Right cardiac atrium (tissue), 5 donors: ENCODE measurements at regions not wholly inside any gene's neighbourhood (a gene's known extent, or its start where the extent isn't known, plus 50 kb on each side); places are given as distances from the start of the nearest gene placed in this dataset.

Source experiments
- ATAC-seq, 2 donors: fragments of 200-7000 bp; cut with Tn5 transposase; one replicate each; pipeline versions ENCODE4 v1.8.0 to v1.9.1; 2020; ENCODE audit warnings: moderate library complexity in 2 of 2, mild to moderate bottlenecking in 1 of 2
- DNase-seq, 3 donors: peaks; one replicate each; pipeline ENCODE4 v3.0.0-alpha.2; 2020
- H3K27ac ChIP-seq: one replicate; pipeline ENCODE4 v1.5.1; 2013; ENCODE audit warnings: mild to moderate bottlenecking, low read length, control low read depth, moderate library complexity
- H3K27me3 ChIP-seq: one replicate; pipeline ENCODE4 v1.6.1; 2013; ENCODE audit not compliant: control insufficient read depth, insufficient read depth
- H3K4me1 ChIP-seq: one replicate; pipeline ENCODE4 v1.6.1; 2013; ENCODE audit warnings: low read length; ENCODE audit not compliant: control insufficient read depth, insufficient read depth
- H3K4me3 ChIP-seq: one replicate; pipeline ENCODE4 v1.5.1; 2013; ENCODE audit warnings: low read length, control low read depth
- H3K9me3 ChIP-seq: one replicate; pipeline ENCODE4 v1.6.1; 2013; ENCODE audit warnings: low read length; ENCODE audit not compliant: control insufficient read depth
- WGBS: extraction: QIAGEN DNeasy Blood & Tissue Kit; methylation state at CpG from one replicate; pipeline ENCODE4 v1.1.7; 2013; 5-methylcytosine and 5-hydroxymethylcytosine counted together
- intact Hi-C, 4 donors: fragments of 100-400 bp; cut with DNase I; formaldehyde crosslinking; loops; one replicate each; pipeline versions ENCODE4 v1.11.0 to v1.14.0; 2022 to 2023
- donor health status: healthy with polysubstance abuse.
- donor health status: DM: no; HTN: yes; CAD: no.
- donor health status: DM: no; HTN: no; CAD: no.
- donor health status: DM: no; HTN: yes; CAD: no; lungs with severe emphysema.
- donor health status: DM: yes; HTN: yes; CAD: no.

DNA sequence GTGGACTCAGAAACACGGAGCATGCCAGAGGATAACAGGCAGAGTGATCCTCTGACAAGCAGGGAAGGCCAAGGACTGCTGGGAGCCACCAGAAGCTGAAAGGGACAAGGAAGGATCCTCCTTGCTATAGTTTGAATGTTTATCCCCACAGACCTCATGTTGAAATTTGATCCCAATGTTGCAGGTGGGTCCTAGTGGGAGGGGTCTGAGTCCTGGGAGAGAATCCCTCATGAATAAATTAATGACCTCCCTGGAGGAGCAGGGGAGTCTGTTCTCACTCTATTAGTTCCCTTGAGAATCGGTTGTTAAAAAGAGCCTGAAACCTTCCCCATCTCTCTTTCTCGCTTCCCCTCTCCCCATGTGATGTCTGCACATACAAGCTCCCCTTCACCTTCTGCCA, 124.4 kb downstream of the FBXO15 start:
- DNase-seq = no peak
- Histone ChIP-seq H3K4me3 (no peak overlapping the region), H3K9me3 (no peaks in the 10 kb centered on the region), H3K27ac (no peak overlapping the region), H3K27me3 (no peaks in the 10 kb centered on the region), H3K4me1 (no peaks in the 10 kb centered on the region)
- intact Hi-C loops = no loop called here
- WGBS = 38% methylated on average over 3 of the region's 3 CpGs
- no peak for ATAC-seq

DNA sequence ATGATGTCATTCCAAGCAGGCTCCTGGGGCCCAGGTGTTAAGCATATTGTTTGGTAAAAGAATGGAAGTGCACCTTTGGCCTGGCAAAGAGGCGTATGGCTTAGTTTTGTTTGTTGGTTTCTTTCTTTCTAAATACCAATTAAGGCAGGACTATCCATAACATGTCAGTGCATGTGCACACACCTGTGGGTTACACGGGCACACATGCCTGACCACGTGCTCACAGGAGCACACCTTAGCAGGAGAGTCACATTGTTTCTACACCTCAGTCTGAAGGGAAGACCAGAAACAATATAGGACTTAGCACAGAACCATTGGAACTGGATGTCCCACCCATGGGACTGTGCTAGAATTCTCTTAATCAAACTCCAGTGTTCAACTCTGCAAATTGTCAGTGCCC, 127.8 kb downstream of the FBXO15 start:
- H3K27me3 ChIP-seq = no peaks in the 10 kb centered on the region
- H3K9me3 ChIP-seq = no peaks in the 10 kb centered on the region
- H3K4me3 ChIP-seq = no peak overlapping the region
- 86% methylated on average over 3 of the region's 3 CpGs for WGBS
- H3K4me1 ChIP-seq = no peaks in the 10 kb centered on the region
- DNase-seq (no peak), ATAC-seq (no peak)
- intact Hi-C loops = no loop called here
- no peak overlapping the region for H3K27ac ChIP-seq

DNA sequence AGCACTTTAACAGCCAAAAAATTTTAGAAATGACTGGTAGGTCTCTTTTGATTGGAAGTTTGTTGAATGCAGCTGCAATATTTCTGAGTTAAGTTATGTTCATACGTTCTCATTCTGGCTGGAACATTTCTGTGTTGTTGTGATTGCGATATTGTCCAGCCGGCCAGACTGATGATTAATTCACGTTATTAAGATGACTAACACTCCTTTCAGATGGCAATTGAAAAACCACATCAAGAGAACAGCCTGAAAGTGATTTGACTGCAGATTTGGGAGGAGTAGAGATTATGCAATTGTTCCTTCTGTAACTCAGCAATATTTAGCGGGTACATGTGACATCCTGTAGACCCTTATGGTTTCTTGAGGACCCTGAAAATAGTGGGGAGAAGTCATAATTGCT, 133.7 kb downstream of the FBXO15 start:
- Histone ChIP-seq H3K27me3 (no peaks in the 10 kb centered on the region), H3K27ac (no peak overlapping the region), H3K4me3 (no peak overlapping the region), H3K9me3 (no peaks in the 10 kb centered on the region), H3K4me1 (no peaks in the 10 kb centered on the region)
- intact Hi-C loops = no loop called here
- WGBS = 44% methylated on average over 5 of the region's 5 CpGs
- DNase-seq (peak in 1 of 3 donors; percentile 25), ATAC-seq (no peak)

DNA sequence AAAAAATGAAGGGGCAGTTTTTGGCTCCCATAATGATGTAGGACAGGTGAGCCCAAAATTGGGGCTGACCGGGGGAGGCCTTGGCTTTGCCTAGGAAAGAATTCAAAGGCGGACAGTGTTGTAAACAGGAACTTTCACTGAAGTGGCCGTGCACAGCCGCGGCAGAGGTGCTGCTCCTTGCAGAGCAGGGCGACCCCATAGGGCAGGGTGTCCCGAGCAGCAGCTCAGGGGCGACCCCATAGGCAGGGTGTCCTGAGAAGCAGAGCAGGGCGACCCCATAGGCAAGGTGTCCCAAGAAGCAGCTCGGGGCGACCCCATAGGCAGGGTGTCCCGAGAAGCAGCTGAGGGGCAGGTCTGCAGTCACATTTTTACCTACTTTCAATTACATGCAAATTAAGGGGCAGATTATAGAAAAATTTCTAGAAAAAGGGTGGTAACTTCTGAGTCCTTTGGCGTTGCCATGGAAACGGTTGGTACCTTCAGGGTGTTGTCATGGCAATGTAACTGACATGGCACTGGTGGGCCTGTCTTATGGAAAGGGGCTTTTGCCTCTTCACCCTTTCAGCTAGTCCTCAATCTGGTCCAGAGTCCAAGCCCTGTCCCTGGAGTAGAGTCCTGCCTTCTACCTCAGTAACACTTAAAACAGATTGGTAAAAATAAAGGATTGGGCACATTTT, 134.5 kb downstream of the FBXO15 start:
- H3K4me1 ChIP-seq = no peaks in the 10 kb centered on the region
- DNase-seq (no peak), ATAC-seq (no peak)
- no peak overlapping the region for H3K4me3 ChIP-seq
- H3K27me3 ChIP-seq = no peaks in the 10 kb centered on the region
- H3K9me3 ChIP-seq = no peaks in the 10 kb centered on the region
- intact Hi-C loops = no loop called here
- WGBS = 81% methylated on average over 14 of the region's 14 CpGs
- H3K27ac ChIP-seq = no peak overlapping the region

DNA sequence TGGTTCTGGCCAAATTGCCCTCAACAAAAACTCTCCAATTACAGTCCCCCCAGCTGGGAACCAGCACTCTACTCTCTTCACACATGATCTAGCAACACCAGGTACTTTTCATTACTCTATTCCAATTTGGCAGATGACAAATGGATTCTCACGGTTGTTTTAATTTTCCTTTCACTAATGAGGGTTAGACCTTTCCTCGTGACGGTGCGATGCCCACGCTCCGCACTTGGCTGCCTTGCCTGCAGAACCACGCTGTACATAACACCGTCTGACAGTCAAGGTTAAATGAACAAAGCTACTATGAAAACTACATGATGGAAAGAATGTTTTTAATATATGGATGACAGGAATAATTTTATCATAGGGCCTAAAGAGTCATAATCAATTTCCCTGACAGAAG, 141.5 kb downstream of the FBXO15 start:
- no peak overlapping the region for H3K4me3 ChIP-seq
- no peaks in the 10 kb centered on the region for H3K9me3 ChIP-seq
- ATAC-seq (no peak), DNase-seq (no peak)
- no peak overlapping the region for H3K27ac ChIP-seq
- WGBS = 91% methylated on average over 8 of the region's 8 CpGs
- no peaks in the 10 kb centered on the region for H3K27me3 ChIP-seq
- H3K4me1 ChIP-seq = no peaks in the 10 kb centered on the region
- intact Hi-C loops = no loop called here

DNA sequence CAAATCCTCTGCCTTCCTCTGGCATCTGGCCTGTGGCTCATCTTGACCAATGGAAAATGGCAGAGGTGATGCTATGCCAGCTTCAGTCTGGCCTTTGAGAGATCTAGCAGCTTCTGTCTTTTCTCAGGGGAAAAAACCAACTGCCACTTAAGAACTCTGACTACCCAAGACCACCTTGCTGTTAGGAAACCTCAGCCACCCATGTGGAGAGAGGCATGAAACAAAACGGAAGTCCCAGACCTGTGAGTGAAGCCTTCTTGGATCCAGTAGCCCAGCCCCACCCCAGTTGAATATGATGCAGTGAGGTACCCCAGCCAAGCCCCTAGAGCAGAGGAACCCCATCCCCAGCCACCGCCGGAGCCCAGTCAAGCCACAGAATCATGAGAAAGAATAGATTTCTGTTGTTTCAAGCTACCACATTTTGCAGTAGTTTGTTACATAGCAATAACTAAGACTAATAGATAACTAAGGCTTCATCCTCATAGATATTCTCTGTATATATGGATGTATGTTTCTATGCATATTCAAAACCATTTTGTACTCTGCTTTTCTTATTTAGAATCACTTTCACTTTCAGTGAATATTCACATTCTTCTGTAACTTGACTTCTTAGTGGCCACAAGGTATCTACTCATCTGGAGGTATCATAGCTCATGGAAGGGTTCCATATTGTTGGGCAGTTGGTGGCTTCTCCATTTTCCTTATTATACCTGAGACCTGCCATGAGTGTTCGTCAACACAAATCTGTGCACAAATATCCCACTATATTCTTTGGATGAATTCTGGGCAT, 142.1 kb downstream of the FBXO15 start:
- H3K27ac ChIP-seq = no peak overlapping the region
- H3K4me1 ChIP-seq = no peaks in the 10 kb centered on the region
- H3K4me3 ChIP-seq = no peak overlapping the region
- DNase-seq (no peak), ATAC-seq (no peak)
- no peaks in the 10 kb centered on the region for H3K9me3 ChIP-seq
- intact Hi-C loops = no loop called here
- H3K27me3 ChIP-seq = no peaks in the 10 kb centered on the region
- WGBS = 83% methylated on average over 4 of the region's 4 CpGs

- no peak for DNase-seq
- WGBS = 60% methylated on average over 5 of the region's 5 CpGs
- Histone ChIP-seq H3K27me3 (no peaks in the 10 kb centered on the region), H3K9me3 (no peaks in the 10 kb centered on the region), H3K4me1 (no peaks in the 10 kb centered on the region), H3K27ac (no peak overlapping the region), H3K4me3 (no peak overlapping the region)
- intact Hi-C loops = no loop called here
- ATAC-seq = no peak
These were observed 155.2 kb downstream of the FBXO15 start for GRCh38 chr18:73992242-73993022.

DNA sequence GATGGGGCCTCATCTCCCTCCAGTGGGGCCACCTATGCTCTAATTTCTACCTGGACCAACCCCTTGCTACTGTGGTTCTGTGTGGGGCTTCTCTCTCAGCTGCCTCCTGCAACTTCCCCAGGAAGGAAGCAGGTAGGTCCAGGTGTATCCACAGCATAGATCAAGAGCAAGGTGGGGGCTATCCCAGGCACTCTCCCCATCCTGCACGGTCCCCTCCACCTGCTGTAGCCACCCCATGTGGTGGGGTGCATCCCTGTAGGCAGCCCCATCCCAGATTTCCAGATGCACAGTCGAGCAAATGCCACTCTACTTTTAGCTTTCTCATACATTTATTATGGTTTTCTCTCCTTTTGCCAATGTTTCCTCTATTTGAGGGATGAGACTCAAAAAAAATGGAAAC, 156.1 kb downstream of the FBXO15 start:
- DNase-seq = no peak
- intact Hi-C loops = no loop called here
- H3K4me1 ChIP-seq = no peaks in the 10 kb centered on the region
- H3K27ac ChIP-seq = no peak overlapping the region
- ATAC-seq = no peak
- H3K4me3 ChIP-seq = no peak overlapping the region
- no peaks in the 10 kb centered on the region for H3K9me3 ChIP-seq
- 59% methylated on average over 2 of the region's 2 CpGs for WGBS
- H3K27me3 ChIP-seq = no peaks in the 10 kb centered on the region

- 85% methylated on average over 6 of the region's 6 CpGs for WGBS
- no peaks in the 10 kb centered on the region for H3K4me1 ChIP-seq
- H3K9me3 ChIP-seq = no peaks in the 10 kb centered on the region
- no peak for DNase-seq
- no peaks in the 10 kb centered on the region for H3K27me3 ChIP-seq
- intact Hi-C loops = no loop called here
- no peak overlapping the region for H3K4me3 ChIP-seq
- ATAC-seq = no peak
- H3K27ac ChIP-seq = no peak overlapping the region
These were observed 157.4 kb downstream of the FBXO15 start for GRCh38 chr18:73990258-73990657.

- 89% methylated on average over 2 of the region's 2 CpGs for WGBS
- intact Hi-C loops = no loop called here
- ATAC-seq (no peak), DNase-seq (no peak)
- no peaks in the 10 kb centered on the region for H3K27me3 ChIP-seq
- no peak overlapping the region for H3K27ac ChIP-seq
- H3K9me3 ChIP-seq = no peaks in the 10 kb centered on the region
- no peaks in the 10 kb centered on the region for H3K4me1 ChIP-seq
- no peak overlapping the region for H3K4me3 ChIP-seq
These were observed 160.2 kb downstream of the FBXO15 start for GRCh38 chr18:73987247-73987980.

DNA sequence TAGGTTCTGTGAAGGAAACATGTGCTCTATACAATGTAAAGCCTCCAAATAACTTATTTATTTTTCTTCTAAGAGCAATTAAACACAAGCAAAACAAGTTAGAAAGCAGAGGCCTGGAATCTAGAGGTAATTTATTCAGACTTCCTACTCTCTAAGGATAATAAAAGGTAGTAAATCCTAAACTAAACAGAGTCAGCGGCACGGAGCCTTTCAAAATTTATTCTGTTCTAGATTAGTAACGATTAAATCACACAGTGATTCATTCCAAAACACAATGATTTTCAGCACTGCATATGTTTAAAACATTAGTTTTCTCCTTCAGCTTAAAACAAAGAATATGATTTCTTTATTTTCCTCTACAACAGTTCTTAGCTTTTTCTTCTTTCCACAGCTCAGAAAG, 160.9 kb downstream of the FBXO15 start:
- ATAC-seq = no peak
- Histone ChIP-seq H3K4me1 (no peaks in the 10 kb centered on the region), H3K4me3 (no peak overlapping the region), H3K27ac (no peak overlapping the region), H3K9me3 (no peaks in the 10 kb centered on the region), H3K27me3 (no peaks in the 10 kb centered on the region)
- WGBS = 89% methylated on average over 3 of the region's 3 CpGs
- DNase-seq = no peak
- intact Hi-C loops = no loop called here
